ENCODE measurements at regions not wholly inside any gene's neighbourhood (a gene's known extent, or its start where the extent isn't known, plus 50 kb on each side); places are given as distances from the start of the nearest gene placed in this dataset.

DNA sequence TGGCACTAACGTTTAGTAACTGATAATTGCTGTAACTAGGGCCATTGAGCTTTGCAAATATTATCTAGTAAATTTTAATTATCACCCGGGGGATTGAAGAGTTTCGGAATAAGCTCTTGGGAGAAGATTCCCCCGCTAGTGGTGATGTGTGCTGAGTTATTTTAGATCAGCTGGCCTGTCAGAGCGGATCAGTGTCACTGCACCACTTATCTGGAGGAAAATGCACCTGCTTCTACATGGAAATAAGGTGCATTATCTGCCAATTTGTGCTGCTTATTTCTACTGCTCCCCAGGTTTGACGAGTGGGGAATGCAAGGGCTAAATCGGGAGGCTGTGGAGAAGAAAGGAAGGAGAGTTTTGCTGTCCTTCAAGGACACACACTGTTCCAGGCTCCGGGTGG lies 518.6 kb downstream of the TLE4 start:
- Histone ChIP-seq H3K9me3 (no peaks in the 10 kb centered on the region), H3K36me3 (no peaks in the 10 kb centered on the region), H3K4me1 (no peaks in the 10 kb centered on the region), H3K27ac (no peak overlapping the region), H3K4me3 (no peak overlapping the region), H3K27me3 (no peaks in the 10 kb centered on the region)
- TF ChIP-seq, protein P1, sequence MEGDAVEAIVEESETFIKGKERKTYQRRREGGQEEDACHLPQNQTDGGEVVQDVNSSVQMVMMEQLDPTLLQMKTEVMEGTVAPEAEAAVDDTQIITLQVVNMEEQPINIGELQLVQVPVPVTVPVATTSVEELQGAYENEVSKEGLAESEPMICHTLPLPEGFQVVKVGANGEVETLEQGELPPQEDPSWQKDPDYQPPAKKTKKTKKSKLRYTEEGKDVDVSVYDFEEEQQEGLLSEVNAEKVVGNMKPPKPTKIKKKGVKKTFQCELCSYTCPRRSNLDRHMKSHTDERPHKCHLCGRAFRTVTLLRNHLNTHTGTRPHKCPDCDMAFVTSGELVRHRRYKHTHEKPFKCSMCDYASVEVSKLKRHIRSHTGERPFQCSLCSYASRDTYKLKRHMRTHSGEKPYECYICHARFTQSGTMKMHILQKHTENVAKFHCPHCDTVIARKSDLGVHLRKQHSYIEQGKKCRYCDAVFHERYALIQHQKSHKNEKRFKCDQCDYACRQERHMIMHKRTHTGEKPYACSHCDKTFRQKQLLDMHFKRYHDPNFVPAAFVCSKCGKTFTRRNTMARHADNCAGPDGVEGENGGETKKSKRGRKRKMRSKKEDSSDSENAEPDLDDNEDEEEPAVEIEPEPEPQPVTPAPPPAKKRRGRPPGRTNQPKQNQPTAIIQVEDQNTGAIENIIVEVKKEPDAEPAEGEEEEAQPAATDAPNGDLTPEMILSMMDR (IDR thresholded peaks at IDR 0.05): no peak
- TF ChIP-seq EP300 (IDR thresholded peaks at IDR 0.05) (no peak), POLR2A (IDR thresholded peaks at IDR 0.05) (no peak), POLR2AphosphoS5 (IDR thresholded peaks at IDR 0.05) (no peak)
- DNase-seq (no peak), ATAC-seq (ENCODE audit: low FRiP score in 2 of 2) (no peak)
- 84 to 87% methylated on average over 8 of the region's 8 CpGs for WGBS, 2 donors

DNA sequence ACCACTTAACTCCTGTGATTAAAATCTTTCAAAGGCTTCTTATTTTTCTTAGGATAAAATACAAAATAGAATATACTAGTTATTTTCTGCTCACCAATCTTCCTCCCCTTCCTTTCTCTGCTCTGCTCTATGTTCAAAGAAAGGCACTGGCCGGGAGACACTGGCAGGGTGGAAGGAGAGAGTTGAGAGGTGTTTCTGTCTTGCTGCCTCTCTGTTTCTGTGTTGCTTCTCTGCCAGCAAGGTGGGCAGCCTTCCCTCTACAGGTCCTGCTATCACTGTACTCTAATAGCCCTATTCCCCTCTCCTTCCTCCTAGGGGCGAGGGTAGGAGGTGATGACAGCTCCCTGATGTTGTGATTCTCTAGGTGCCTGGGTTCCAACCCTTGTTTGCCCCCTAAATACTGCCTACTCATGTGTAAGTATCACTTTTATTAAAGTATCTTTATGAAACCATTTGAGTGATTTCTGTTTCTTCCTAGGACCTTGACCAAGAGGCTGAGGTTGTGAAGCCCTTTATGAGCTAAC lies 515.1 kb downstream of the TLE4 start:
- WGBS, 2 donors: 73 to 93% methylated on average over 2 of the region's 2 CpGs
- Histone ChIP-seq H3K36me3 (no peaks in the 10 kb centered on the region), H3K9me3 (no peaks in the 10 kb centered on the region), H3K4me3 (no peak overlapping the region), H3K4me1 (no peaks in the 10 kb centered on the region), H3K27ac (no peak overlapping the region), H3K27me3 (no peaks in the 10 kb centered on the region)
- TF ChIP-seq POLR2AphosphoS5 (IDR thresholded peaks at IDR 0.05) (no peak), POLR2A (IDR thresholded peaks at IDR 0.05) (no peak), EP300 (IDR thresholded peaks at IDR 0.05) (no peak)
- TF ChIP-seq, protein P1 (IDR thresholded peaks at IDR 0.05): no peak
- no peak for ATAC-seq (ENCODE audit: low FRiP score in 2 of 2)
- no peak for DNase-seq

DNA sequence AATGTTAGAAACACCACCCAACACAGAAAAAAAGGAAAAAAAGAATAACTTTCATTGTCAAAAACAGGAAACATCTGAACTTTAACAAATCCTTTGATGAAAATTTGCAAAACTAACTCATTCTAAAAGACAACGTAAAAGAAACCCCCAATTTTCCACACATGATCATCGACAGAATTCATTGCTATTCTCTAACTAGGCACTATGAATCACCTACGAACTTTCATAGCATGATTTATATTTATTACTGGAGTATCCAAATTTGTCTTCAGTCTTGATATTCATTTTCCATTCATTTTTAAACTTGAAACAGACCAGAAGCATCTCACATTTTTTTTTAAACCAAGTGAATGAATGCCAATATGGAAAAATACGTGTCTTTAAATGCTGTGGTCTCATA lies 514.6 kb downstream of the TLE4 start:
- Histone ChIP-seq H3K27me3 (no peaks in the 10 kb centered on the region), H3K4me3 (no peak overlapping the region), H3K36me3 (no peaks in the 10 kb centered on the region), H3K4me1 (no peaks in the 10 kb centered on the region), H3K27ac (no peak overlapping the region), H3K9me3 (no peaks in the 10 kb centered on the region)
- TF ChIP-seq, protein P1 (IDR thresholded peaks at IDR 0.05): no peak
- TF ChIP-seq POLR2AphosphoS5 (IDR thresholded peaks at IDR 0.05) (no peak), POLR2A (IDR thresholded peaks at IDR 0.05) (no peak), EP300 (IDR thresholded peaks at IDR 0.05) (no peak)
- 51 to 68% methylated on average over 4 of the region's 4 CpGs for WGBS, 2 donors
- no peak for DNase-seq
- no peak for ATAC-seq (ENCODE audit: low FRiP score in 2 of 2)

DNA sequence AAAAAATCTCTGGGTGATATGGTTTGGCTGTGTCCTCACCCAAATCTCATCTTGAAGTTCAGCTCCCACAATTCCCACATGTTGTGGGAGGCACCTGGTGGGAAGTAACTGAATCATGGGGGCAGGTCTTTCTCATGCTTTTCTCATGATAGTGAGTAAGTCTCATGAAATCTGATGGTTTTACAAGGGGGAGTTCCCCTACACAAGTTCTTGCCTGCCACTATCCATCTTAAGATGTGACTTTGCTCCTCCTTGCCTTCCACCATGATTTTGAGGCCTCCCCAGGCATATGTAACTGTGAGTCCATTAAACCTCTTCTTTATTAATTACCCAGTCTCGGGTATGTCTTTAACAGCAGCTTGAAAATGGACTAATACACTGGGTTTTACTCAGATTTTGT lies 513.9 kb downstream of the TLE4 start:
- Histone ChIP-seq H3K4me1 (no peaks in the 10 kb centered on the region), H3K36me3 (no peaks in the 10 kb centered on the region), H3K27ac (no peak overlapping the region), H3K4me3 (no peak overlapping the region), H3K27me3 (no peaks in the 10 kb centered on the region), H3K9me3 (no peaks in the 10 kb centered on the region)
- DNase-seq (no peak), ATAC-seq (ENCODE audit: low FRiP score in 2 of 2) (no peak)
- 78 to 79% methylated on average over 1 of the region's 1 CpG for WGBS, 2 donors
- no peak for TF ChIP-seq POLR2AphosphoS5 (IDR thresholded peaks at IDR 0.05)
- TF ChIP-seq EP300 (IDR thresholded peaks at IDR 0.05): no peak
- TF ChIP-seq, protein P1 (IDR thresholded peaks at IDR 0.05): no peak
- TF ChIP-seq POLR2A (IDR thresholded peaks at IDR 0.05): no peak

DNA sequence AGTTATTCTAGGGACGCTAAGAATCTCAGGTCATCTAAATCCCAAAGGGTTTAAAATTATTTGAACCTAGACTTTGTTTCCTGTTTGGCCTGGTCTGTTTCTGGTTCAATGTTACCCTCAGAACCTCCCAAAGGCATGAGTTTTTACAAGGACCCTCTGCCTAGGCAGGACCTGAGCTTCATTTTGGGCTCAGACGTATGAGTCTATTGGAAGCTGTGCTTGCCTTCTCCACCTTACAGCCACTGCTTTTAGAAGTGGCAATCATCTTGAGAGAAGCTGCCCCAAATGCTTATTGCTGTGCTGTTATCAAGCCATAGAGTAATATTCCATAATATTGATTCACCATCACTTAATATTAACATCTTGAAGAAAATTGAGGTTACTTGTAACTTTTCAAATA lies 510.4 kb downstream of the TLE4 start:
- DNase-seq (no peak), ATAC-seq (ENCODE audit: low FRiP score in 2 of 2) (no peak)
- Histone ChIP-seq H3K27me3 (no peaks in the 10 kb centered on the region), H3K4me3 (no peak overlapping the region), H3K27ac (no peak overlapping the region), H3K4me1 (no peaks in the 10 kb centered on the region), H3K9me3 (no peaks in the 10 kb centered on the region), H3K36me3 (no peaks in the 10 kb centered on the region)
- 93 to 94% methylated on average over 2 of the region's 2 CpGs for WGBS, 2 donors
- TF ChIP-seq, protein P1 (IDR thresholded peaks at IDR 0.05): no peak
- TF ChIP-seq EP300 (IDR thresholded peaks at IDR 0.05): no peak
- no peak for TF ChIP-seq POLR2A (IDR thresholded peaks at IDR 0.05)
- no peak for TF ChIP-seq POLR2AphosphoS5 (IDR thresholded peaks at IDR 0.05)

Measured in upper lobe of left lung (tissue), 6 donors.